H9 (cell line): ENCODE measurements at regions not wholly inside any gene's neighbourhood (a gene's known extent, or its start where the extent isn't known, plus 50 kb on each side); places are given as distances from the start of the nearest gene placed in this dataset.

ENCODE experiments used
- DNase-seq: peaks from one replicate; pipeline ENCODE4 v3.0.0-alpha.2; 2017
- H2AFZ ChIP-seq: one replicate; pipeline ENCODE4 v1.6.1; 2013; ENCODE audit warnings: mild to moderate bottlenecking, low read length, control low read depth, moderate library complexity
- H2AK5ac ChIP-seq: 2 replicates; pipeline ENCODE4 v1.6.1; 2013; ENCODE audit warnings: low read length, control low read depth, mixed read lengths; ENCODE audit not compliant: insufficient read length
- H2BK120ac ChIP-seq: one replicate; pipeline ENCODE4 v1.6.1; 2013; ENCODE audit warnings: low read depth, mild to moderate bottlenecking, low read length, control low read depth, inconsistent platforms; ENCODE audit not compliant: poor library complexity, severe bottlenecking
- H2BK12ac ChIP-seq: 2 replicates; pipeline ENCODE4 v1.6.1; 2013; ENCODE audit warnings: low read length, control low read depth, mixed read lengths, low read depth; ENCODE audit not compliant: insufficient read length
- H2BK15ac ChIP-seq: 2 replicates; pipeline ENCODE4 v1.6.1; 2013; ENCODE audit warnings: low read depth, low read length, control low read depth
- H2BK20ac ChIP-seq: one replicate; pipeline ENCODE4 v1.6.1; 2013; ENCODE audit warnings: low read depth, mild to moderate bottlenecking, low read length, control low read depth, inconsistent platforms; ENCODE audit not compliant: poor library complexity, severe bottlenecking
- H2BK5ac ChIP-seq: 2 replicates; pipeline ENCODE4 v1.6.1; 2013; ENCODE audit warnings: low read length, control low read depth, mixed read lengths; ENCODE audit not compliant: insufficient read length
- H3K14ac ChIP-seq: 2 replicates; pipeline ENCODE4 v1.6.1; 2013; ENCODE audit warnings: low read length, control low read depth; ENCODE audit not compliant: insufficient read depth
- H3K18ac ChIP-seq: 2 replicates; pipeline ENCODE4 v1.6.1; 2013; ENCODE audit warnings: low read depth, mild to moderate bottlenecking, mixed read lengths, low read length, control low read depth; ENCODE audit not compliant: insufficient read length
- H3K23ac ChIP-seq: 2 replicates; pipeline ENCODE4 v1.6.1; 2013; ENCODE audit warnings: low read length, control low read depth, mixed read lengths, low read depth; ENCODE audit not compliant: insufficient read length
- H3K23me2 ChIP-seq: 2 replicates; pipeline ENCODE4 v1.6.1; 2013; ENCODE audit warnings: low read depth, mild to moderate bottlenecking, mixed read lengths, low read length, control low read depth; ENCODE audit not compliant: insufficient read length, poor library complexity, severe bottlenecking
- H3K27ac ChIP-seq: 2 replicates; pipeline ENCODE4 v1.5.1; 2013; ENCODE audit warnings: low read length, control low read depth, mixed read lengths, low read depth; ENCODE audit not compliant: insufficient read length
- H3K27me3 ChIP-seq: 2 replicates; pipeline ENCODE4 v1.6.1; 2013; ENCODE audit warnings: low read length, control low read depth, inconsistent platforms; ENCODE audit not compliant: insufficient read depth
- H3K4ac ChIP-seq: 2 replicates; pipeline ENCODE4 v1.6.1; 2013; ENCODE audit warnings: low read depth, mild to moderate bottlenecking, control low read depth, inconsistent platforms, low read length, moderate library complexity
- H3K4me1 ChIP-seq: 2 replicates; pipeline ENCODE4 v1.6.1; 2013; ENCODE audit warnings: low read length, control low read depth, inconsistent platforms; ENCODE audit not compliant: insufficient read depth
- H3K4me2 ChIP-seq: 2 replicates; pipeline ENCODE4 v1.6.1; 2013; ENCODE audit warnings: low read length, control low read depth, mixed read lengths; ENCODE audit not compliant: insufficient read length, insufficient read depth
- H3K56ac ChIP-seq: 2 replicates; pipeline ENCODE4 v1.6.1; 2013; ENCODE audit warnings: low read depth, mild to moderate bottlenecking, mixed read lengths, low read length, control low read depth; ENCODE audit not compliant: insufficient read length
- H3K79me1 ChIP-seq: 2 replicates; pipeline ENCODE4 v1.6.1; 2013; ENCODE audit warnings: low read depth, mild to moderate bottlenecking, moderate library complexity, low read length, control low read depth, inconsistent platforms; ENCODE audit not compliant: insufficient read depth, poor library complexity, severe bottlenecking
- H3K79me2 ChIP-seq: 2 replicates; pipeline ENCODE4 v1.6.1; 2013; ENCODE audit warnings: low read length, control low read depth, inconsistent platforms; ENCODE audit not compliant: insufficient read depth
- H3K9ac ChIP-seq: 2 replicates; pipeline ENCODE4 v1.6.1; 2013; ENCODE audit warnings: low read length, control low read depth, mixed read lengths; ENCODE audit not compliant: insufficient read length; ENCODE audit errors: extremely low read depth
- H3K9me3 ChIP-seq: one replicate; pipeline ENCODE4 v1.6.1; 2013; ENCODE audit warnings: low read depth, low read length, inconsistent platforms; ENCODE audit not compliant: control insufficient read depth
- H3T11ph ChIP-seq: one replicate; pipeline ENCODE4 v1.6.1; 2013; ENCODE audit warnings: mild to moderate bottlenecking, low read length, control low read depth, inconsistent platforms
- H4K20me1 ChIP-seq: one replicate; pipeline ENCODE4 v1.6.1; 2013; ENCODE audit not compliant: control insufficient read depth, insufficient read length, insufficient read depth
- H4K5ac ChIP-seq: 2 replicates; pipeline ENCODE4 v1.6.1; 2013; ENCODE audit warnings: low read depth, mild to moderate bottlenecking, mixed read lengths, low read length, control low read depth; ENCODE audit not compliant: insufficient read length
- H4K8ac ChIP-seq: replicated peaks from 2 replicates; pipeline ENCODE4 v1.6.1; 2013; ENCODE audit warnings: low read length, control low read depth, mixed read lengths, low read depth; ENCODE audit not compliant: insufficient read length
- H4K91ac ChIP-seq: 2 replicates; pipeline ENCODE4 v1.6.1; 2013; ENCODE audit warnings: low read depth, mild to moderate bottlenecking, moderate library complexity, mixed read lengths, low read length, control low read depth; ENCODE audit not compliant: insufficient read length
- H3K27ac Mint-ChIP-seq, 3 experiments: 2 replicates in 2 of 3; 3 replicates in 1 of 3; pipeline ENCODE4 v1.8.0; 2020 to 2021; ENCODE audit warnings: mixed read lengths in 3 of 3, mild to moderate bottlenecking in 1 of 3, moderate library complexity in 1 of 3
- H3K27me3 Mint-ChIP-seq: 2 replicates; pipeline ENCODE4 v1.8.0; 2021; ENCODE audit warnings: low read depth, mild to moderate bottlenecking, moderate library complexity, mixed read lengths
- H3K36me3 Mint-ChIP-seq, 3 experiments: 2 replicates in 2 of 3; 3 replicates in 1 of 3; pipeline ENCODE4 v1.8.0; 2020 to 2021; ENCODE audit warnings: low read depth in 3 of 3, mixed read lengths in 3 of 3; ENCODE audit not compliant: insufficient read depth in 1 of 3
- H3K4me1 Mint-ChIP-seq, 2 experiments: 2 replicates each; pipeline ENCODE4 v1.8.0; 2020; ENCODE audit warnings: mixed read lengths in 2 of 2
- H3K4me3 Mint-ChIP-seq, 2 experiments: 2 replicates in 1 of 2; 3 replicates in 1 of 2; pipeline ENCODE4 v1.8.0; 2020 to 2021; ENCODE audit warnings: mild to moderate bottlenecking in 2 of 2, mixed read lengths in 2 of 2, moderate library complexity in 1 of 2
- H3K9me3 Mint-ChIP-seq, 2 experiments: 2 replicates in 1 of 2; 3 replicates in 1 of 2; pipeline ENCODE4 v1.8.0; 2020; ENCODE audit warnings: mild to moderate bottlenecking in 2 of 2, mixed read lengths in 2 of 2, moderate library complexity in 1 of 2
- WGBS: extraction: QIAGEN DNeasy Blood & Tissue Kit; methylation state at CpG from one replicate; pipeline ENCODE4 v1.1.7; 2013; ENCODE audit warnings: missing lambda C conversion rate, low lambda C conversion rate, mixed read lengths; ENCODE audit not compliant: insufficient read length; ENCODE audit errors: extremely low coverage; 5-methylcytosine and 5-hydroxymethylcytosine counted together
- TF ChIP-seq, protein P1 (sequence below): fragments of 200-600 bp; sonication (generic); conservative IDR thresholded peaks from 3 replicates; pipeline ENCODE4 v1.8.0; 2021; ENCODE audit warnings: antibody characterized with exemption, mild to moderate bottlenecking

GRCh38 chr2:239611222-239611795 lies 210.5 kb upstream of the HDAC4 start:
- Histone ChIP-seq H3K18ac (no peak overlapping the region), H3K56ac (no peak overlapping the region), H3K23me2 (no peaks in the 10 kb centered on the region), H3K9ac (no peak overlapping the region), H3K79me1 (no peaks in the 10 kb centered on the region), H4K5ac (no peak overlapping the region), H3K4me2 (no peak overlapping the region), H2BK15ac (no peak overlapping the region), H2BK120ac (no peak overlapping the region), H3K4me1 (no peaks in the 10 kb centered on the region), H3K9me3 (no peaks in the 10 kb centered on the region), H3K4ac (no peak overlapping the region), H2AK5ac (no peak overlapping the region), H2BK12ac (no peak overlapping the region), H2BK20ac (no peak overlapping the region), H4K91ac (no peak overlapping the region), H3K79me2 (no peaks in the 10 kb centered on the region), H4K8ac (no peak overlapping the region), H3T11ph (no peak overlapping the region), H3K23ac (no peak overlapping the region), H3K14ac (no peak overlapping the region), H4K20me1 (no peaks in the 10 kb centered on the region), H2AFZ (no peak overlapping the region), H2BK5ac (no peak overlapping the region), H3K27me3 (no peaks in the 10 kb centered on the region), H3K27ac (no peak overlapping the region)
- Mint-ChIP-seq H3K4me1 (peaks cover 14 to 17% of the 10 kb centered on the region in 2 experiments), H3K27ac (no peak overlapping the region), H3K27me3 (peaks cover 12% of the 10 kb centered on the region), H3K36me3 (no peaks in the 10 kb centered on the region; a peak in 1 of 7 replicates), H3K9me3 (no peaks in the 10 kb centered on the region; a peak in 2 of 5 replicates), H3K4me3 (no peak overlapping the region)
- DNase-seq = no peak
- no CpG with 5 or more reads among the region's 10 CpGs for WGBS
- TF ChIP-seq, protein P1, sequence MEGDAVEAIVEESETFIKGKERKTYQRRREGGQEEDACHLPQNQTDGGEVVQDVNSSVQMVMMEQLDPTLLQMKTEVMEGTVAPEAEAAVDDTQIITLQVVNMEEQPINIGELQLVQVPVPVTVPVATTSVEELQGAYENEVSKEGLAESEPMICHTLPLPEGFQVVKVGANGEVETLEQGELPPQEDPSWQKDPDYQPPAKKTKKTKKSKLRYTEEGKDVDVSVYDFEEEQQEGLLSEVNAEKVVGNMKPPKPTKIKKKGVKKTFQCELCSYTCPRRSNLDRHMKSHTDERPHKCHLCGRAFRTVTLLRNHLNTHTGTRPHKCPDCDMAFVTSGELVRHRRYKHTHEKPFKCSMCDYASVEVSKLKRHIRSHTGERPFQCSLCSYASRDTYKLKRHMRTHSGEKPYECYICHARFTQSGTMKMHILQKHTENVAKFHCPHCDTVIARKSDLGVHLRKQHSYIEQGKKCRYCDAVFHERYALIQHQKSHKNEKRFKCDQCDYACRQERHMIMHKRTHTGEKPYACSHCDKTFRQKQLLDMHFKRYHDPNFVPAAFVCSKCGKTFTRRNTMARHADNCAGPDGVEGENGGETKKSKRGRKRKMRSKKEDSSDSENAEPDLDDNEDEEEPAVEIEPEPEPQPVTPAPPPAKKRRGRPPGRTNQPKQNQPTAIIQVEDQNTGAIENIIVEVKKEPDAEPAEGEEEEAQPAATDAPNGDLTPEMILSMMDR = no peak
